H9 (cell line): ENCODE measurements at regions not wholly inside any gene's neighbourhood (a gene's known extent, or its start where the extent isn't known, plus 50 kb on each side); places are given as distances from the start of the nearest gene placed in this dataset.

Source experiments
- DNase-seq: peaks from one replicate; pipeline ENCODE4 v3.0.0-alpha.2; 2017
- H2AFZ ChIP-seq: one replicate; pipeline ENCODE4 v1.6.1; 2013; ENCODE audit warnings: mild to moderate bottlenecking, low read length, control low read depth, moderate library complexity
- H2AK5ac ChIP-seq: 2 replicates; pipeline ENCODE4 v1.6.1; 2013; ENCODE audit warnings: low read length, control low read depth, mixed read lengths; ENCODE audit not compliant: insufficient read length
- H2BK120ac ChIP-seq: one replicate; pipeline ENCODE4 v1.6.1; 2013; ENCODE audit warnings: low read depth, mild to moderate bottlenecking, low read length, control low read depth, inconsistent platforms; ENCODE audit not compliant: poor library complexity, severe bottlenecking
- H2BK12ac ChIP-seq: 2 replicates; pipeline ENCODE4 v1.6.1; 2013; ENCODE audit warnings: low read length, control low read depth, mixed read lengths, low read depth; ENCODE audit not compliant: insufficient read length
- H2BK15ac ChIP-seq: 2 replicates; pipeline ENCODE4 v1.6.1; 2013; ENCODE audit warnings: low read depth, low read length, control low read depth
- H2BK20ac ChIP-seq: one replicate; pipeline ENCODE4 v1.6.1; 2013; ENCODE audit warnings: low read depth, mild to moderate bottlenecking, low read length, control low read depth, inconsistent platforms; ENCODE audit not compliant: poor library complexity, severe bottlenecking
- H2BK5ac ChIP-seq: 2 replicates; pipeline ENCODE4 v1.6.1; 2013; ENCODE audit warnings: low read length, control low read depth, mixed read lengths; ENCODE audit not compliant: insufficient read length
- H3K14ac ChIP-seq: 2 replicates; pipeline ENCODE4 v1.6.1; 2013; ENCODE audit warnings: low read length, control low read depth; ENCODE audit not compliant: insufficient read depth
- H3K18ac ChIP-seq: 2 replicates; pipeline ENCODE4 v1.6.1; 2013; ENCODE audit warnings: low read depth, mild to moderate bottlenecking, mixed read lengths, low read length, control low read depth; ENCODE audit not compliant: insufficient read length
- H3K23ac ChIP-seq: 2 replicates; pipeline ENCODE4 v1.6.1; 2013; ENCODE audit warnings: low read length, control low read depth, mixed read lengths, low read depth; ENCODE audit not compliant: insufficient read length
- H3K23me2 ChIP-seq: 2 replicates; pipeline ENCODE4 v1.6.1; 2013; ENCODE audit warnings: low read depth, mild to moderate bottlenecking, mixed read lengths, low read length, control low read depth; ENCODE audit not compliant: insufficient read length, poor library complexity, severe bottlenecking
- H3K27ac ChIP-seq: 2 replicates; pipeline ENCODE4 v1.5.1; 2013; ENCODE audit warnings: low read length, control low read depth, mixed read lengths, low read depth; ENCODE audit not compliant: insufficient read length
- H3K27me3 ChIP-seq: 2 replicates; pipeline ENCODE4 v1.6.1; 2013; ENCODE audit warnings: low read length, control low read depth, inconsistent platforms; ENCODE audit not compliant: insufficient read depth
- H3K4ac ChIP-seq: 2 replicates; pipeline ENCODE4 v1.6.1; 2013; ENCODE audit warnings: low read depth, mild to moderate bottlenecking, control low read depth, inconsistent platforms, low read length, moderate library complexity
- H3K4me1 ChIP-seq: 2 replicates; pipeline ENCODE4 v1.6.1; 2013; ENCODE audit warnings: low read length, control low read depth, inconsistent platforms; ENCODE audit not compliant: insufficient read depth
- H3K4me2 ChIP-seq: 2 replicates; pipeline ENCODE4 v1.6.1; 2013; ENCODE audit warnings: low read length, control low read depth, mixed read lengths; ENCODE audit not compliant: insufficient read length, insufficient read depth
- H3K56ac ChIP-seq: 2 replicates; pipeline ENCODE4 v1.6.1; 2013; ENCODE audit warnings: low read depth, mild to moderate bottlenecking, mixed read lengths, low read length, control low read depth; ENCODE audit not compliant: insufficient read length
- H3K79me1 ChIP-seq: 2 replicates; pipeline ENCODE4 v1.6.1; 2013; ENCODE audit warnings: low read depth, mild to moderate bottlenecking, moderate library complexity, low read length, control low read depth, inconsistent platforms; ENCODE audit not compliant: insufficient read depth, poor library complexity, severe bottlenecking
- H3K79me2 ChIP-seq: 2 replicates; pipeline ENCODE4 v1.6.1; 2013; ENCODE audit warnings: low read length, control low read depth, inconsistent platforms; ENCODE audit not compliant: insufficient read depth
- H3K9ac ChIP-seq: 2 replicates; pipeline ENCODE4 v1.6.1; 2013; ENCODE audit warnings: low read length, control low read depth, mixed read lengths; ENCODE audit not compliant: insufficient read length; ENCODE audit errors: extremely low read depth
- H3K9me3 ChIP-seq: one replicate; pipeline ENCODE4 v1.6.1; 2013; ENCODE audit warnings: low read depth, low read length, inconsistent platforms; ENCODE audit not compliant: control insufficient read depth
- H3T11ph ChIP-seq: one replicate; pipeline ENCODE4 v1.6.1; 2013; ENCODE audit warnings: mild to moderate bottlenecking, low read length, control low read depth, inconsistent platforms
- H4K20me1 ChIP-seq: one replicate; pipeline ENCODE4 v1.6.1; 2013; ENCODE audit not compliant: control insufficient read depth, insufficient read length, insufficient read depth
- H4K5ac ChIP-seq: 2 replicates; pipeline ENCODE4 v1.6.1; 2013; ENCODE audit warnings: low read depth, mild to moderate bottlenecking, mixed read lengths, low read length, control low read depth; ENCODE audit not compliant: insufficient read length
- H4K8ac ChIP-seq: replicated peaks from 2 replicates; pipeline ENCODE4 v1.6.1; 2013; ENCODE audit warnings: low read length, control low read depth, mixed read lengths, low read depth; ENCODE audit not compliant: insufficient read length
- H4K91ac ChIP-seq: 2 replicates; pipeline ENCODE4 v1.6.1; 2013; ENCODE audit warnings: low read depth, mild to moderate bottlenecking, moderate library complexity, mixed read lengths, low read length, control low read depth; ENCODE audit not compliant: insufficient read length
- H3K27ac Mint-ChIP-seq, 3 experiments: 2 replicates in 2 of 3; 3 replicates in 1 of 3; pipeline ENCODE4 v1.8.0; 2020 to 2021; ENCODE audit warnings: mixed read lengths in 3 of 3, mild to moderate bottlenecking in 1 of 3, moderate library complexity in 1 of 3
- H3K27me3 Mint-ChIP-seq: 2 replicates; pipeline ENCODE4 v1.8.0; 2021; ENCODE audit warnings: low read depth, mild to moderate bottlenecking, moderate library complexity, mixed read lengths
- H3K36me3 Mint-ChIP-seq, 3 experiments: 2 replicates in 2 of 3; 3 replicates in 1 of 3; pipeline ENCODE4 v1.8.0; 2020 to 2021; ENCODE audit warnings: low read depth in 3 of 3, mixed read lengths in 3 of 3; ENCODE audit not compliant: insufficient read depth in 1 of 3
- H3K4me1 Mint-ChIP-seq, 2 experiments: 2 replicates each; pipeline ENCODE4 v1.8.0; 2020; ENCODE audit warnings: mixed read lengths in 2 of 2
- H3K4me3 Mint-ChIP-seq, 2 experiments: 2 replicates in 1 of 2; 3 replicates in 1 of 2; pipeline ENCODE4 v1.8.0; 2020 to 2021; ENCODE audit warnings: mild to moderate bottlenecking in 2 of 2, mixed read lengths in 2 of 2, moderate library complexity in 1 of 2
- H3K9me3 Mint-ChIP-seq, 2 experiments: 2 replicates in 1 of 2; 3 replicates in 1 of 2; pipeline ENCODE4 v1.8.0; 2020; ENCODE audit warnings: mild to moderate bottlenecking in 2 of 2, mixed read lengths in 2 of 2, moderate library complexity in 1 of 2
- WGBS: extraction: QIAGEN DNeasy Blood & Tissue Kit; methylation state at CpG from one replicate; pipeline ENCODE4 v1.1.7; 2013; ENCODE audit warnings: missing lambda C conversion rate, low lambda C conversion rate, mixed read lengths; ENCODE audit not compliant: insufficient read length; ENCODE audit errors: extremely low coverage; 5-methylcytosine and 5-hydroxymethylcytosine counted together
- TF ChIP-seq, protein P1 (sequence below): fragments of 200-600 bp; sonication (generic); conservative IDR thresholded peaks from 3 replicates; pipeline ENCODE4 v1.8.0; 2021; ENCODE audit warnings: antibody characterized with exemption, mild to moderate bottlenecking

DNA sequence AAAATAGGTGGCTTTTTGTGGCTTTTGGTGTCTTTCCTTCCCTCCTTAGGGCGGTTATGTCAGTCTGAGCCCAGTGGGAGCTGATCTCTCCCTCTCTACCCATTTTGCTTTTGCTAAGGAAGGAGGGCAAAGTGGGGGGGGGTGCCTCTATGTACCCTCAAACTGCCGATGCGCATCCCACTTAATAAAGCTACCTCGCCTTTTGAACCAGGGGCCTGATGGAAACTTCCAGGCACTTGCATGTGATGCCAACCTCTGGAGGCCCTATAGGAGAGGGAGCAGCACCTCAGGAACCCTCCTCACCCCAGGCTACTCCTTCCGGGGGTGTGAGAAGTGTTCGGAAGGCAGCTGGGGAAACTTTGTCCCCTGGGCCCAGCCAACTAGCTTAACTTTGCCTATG, 97.0 kb upstream of the HSD17B12 start:
- Histone ChIP-seq H3K4ac (no peak overlapping the region), H3K79me1 (no peaks in the 10 kb centered on the region), H2BK120ac (no peak overlapping the region), H3T11ph (no peak overlapping the region), H2AK5ac (no peak overlapping the region), H3K27me3 (peaks cover 44% of the 10 kb centered on the region), H3K9me3 (no peaks in the 10 kb centered on the region), H3K4me1 (no peaks in the 10 kb centered on the region), H4K20me1 (no peaks in the 10 kb centered on the region), H4K5ac (no peak overlapping the region), H2AFZ (no peak overlapping the region), H3K56ac (no peak overlapping the region), H2BK15ac (no peak overlapping the region), H3K4me2 (no peak overlapping the region), H3K18ac (no peak overlapping the region), H3K14ac (no peak overlapping the region), H4K91ac (no peak overlapping the region), H4K8ac (no peak overlapping the region), H3K79me2 (no peaks in the 10 kb centered on the region), H3K23ac (no peak overlapping the region), H3K23me2 (peaks cover 24% of the 10 kb centered on the region), H2BK20ac (no peak overlapping the region), H3K27ac (no peak overlapping the region), H3K9ac (no peak overlapping the region), H2BK12ac (no peak overlapping the region), H2BK5ac (no peak overlapping the region)
- DNase-seq, result no peak
- Mint-ChIP-seq H3K9me3 (no peaks in the 10 kb centered on the region; a peak in 1 of 5 replicates), H3K27me3 (peaks cover 90% of the 10 kb centered on the region), H3K4me3 (peak overlapping the region in 1 of 2 experiments; percentile 92; a peak in 2 of 5 replicates), H3K36me3 (no peaks in the 10 kb centered on the region; a peak in 1 of 7 replicates), H3K4me1 (peaks cover 20 to 36% of the 10 kb centered on the region in 2 experiments), H3K27ac (no peak overlapping the region)
- no CpG with 5 or more reads among the region's 6 CpGs for WGBS
- TF ChIP-seq, protein P1, sequence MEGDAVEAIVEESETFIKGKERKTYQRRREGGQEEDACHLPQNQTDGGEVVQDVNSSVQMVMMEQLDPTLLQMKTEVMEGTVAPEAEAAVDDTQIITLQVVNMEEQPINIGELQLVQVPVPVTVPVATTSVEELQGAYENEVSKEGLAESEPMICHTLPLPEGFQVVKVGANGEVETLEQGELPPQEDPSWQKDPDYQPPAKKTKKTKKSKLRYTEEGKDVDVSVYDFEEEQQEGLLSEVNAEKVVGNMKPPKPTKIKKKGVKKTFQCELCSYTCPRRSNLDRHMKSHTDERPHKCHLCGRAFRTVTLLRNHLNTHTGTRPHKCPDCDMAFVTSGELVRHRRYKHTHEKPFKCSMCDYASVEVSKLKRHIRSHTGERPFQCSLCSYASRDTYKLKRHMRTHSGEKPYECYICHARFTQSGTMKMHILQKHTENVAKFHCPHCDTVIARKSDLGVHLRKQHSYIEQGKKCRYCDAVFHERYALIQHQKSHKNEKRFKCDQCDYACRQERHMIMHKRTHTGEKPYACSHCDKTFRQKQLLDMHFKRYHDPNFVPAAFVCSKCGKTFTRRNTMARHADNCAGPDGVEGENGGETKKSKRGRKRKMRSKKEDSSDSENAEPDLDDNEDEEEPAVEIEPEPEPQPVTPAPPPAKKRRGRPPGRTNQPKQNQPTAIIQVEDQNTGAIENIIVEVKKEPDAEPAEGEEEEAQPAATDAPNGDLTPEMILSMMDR, result no peak
